ENCODE measurements at regions not wholly inside any gene's neighbourhood (a gene's known extent, or its start where the extent isn't known, plus 50 kb on each side); places are given as distances from the start of the nearest gene placed in this dataset.
"Not testable (repeated sequence)": the region's sequence is repeated elsewhere in the genome, so short reads cannot be mapped to it uniquely, and the experiment has no call there.

DNA sequence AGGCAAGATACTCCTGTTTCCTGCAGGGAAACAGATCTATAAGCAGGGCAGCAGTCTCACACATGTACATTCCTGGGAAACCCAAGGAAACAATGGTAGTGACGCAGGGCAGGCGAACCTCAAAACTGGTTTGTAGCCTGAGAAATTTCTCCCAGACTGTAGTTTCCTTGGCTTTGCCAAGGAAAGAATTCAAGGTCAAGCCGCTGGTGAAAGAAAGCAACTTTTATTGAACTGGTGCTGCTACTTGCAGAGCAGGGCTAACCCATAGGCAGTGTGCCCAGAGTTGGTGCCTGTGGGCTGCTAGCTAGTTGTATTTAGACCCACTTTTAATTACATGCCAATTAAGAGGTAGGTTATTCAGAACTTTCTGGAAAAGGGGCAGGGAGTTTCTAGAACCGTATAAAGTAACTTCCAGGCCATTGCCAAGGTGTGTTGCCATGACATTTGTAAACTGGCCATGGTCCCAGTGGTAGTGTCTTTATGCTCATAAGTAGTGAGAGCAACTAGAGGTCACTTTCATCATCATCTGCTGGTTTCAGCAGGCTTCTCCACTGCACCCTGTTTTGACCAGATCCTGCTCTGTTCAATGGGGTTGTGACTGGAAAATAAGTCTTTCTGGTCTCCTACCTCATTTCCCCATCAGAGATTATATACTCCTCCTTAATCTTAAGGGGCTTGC is 89.7 kb downstream of the PPIAL4C start:
- H3K9me3 Mint-ChIP-seq = not testable (repeated sequence)

DNA sequence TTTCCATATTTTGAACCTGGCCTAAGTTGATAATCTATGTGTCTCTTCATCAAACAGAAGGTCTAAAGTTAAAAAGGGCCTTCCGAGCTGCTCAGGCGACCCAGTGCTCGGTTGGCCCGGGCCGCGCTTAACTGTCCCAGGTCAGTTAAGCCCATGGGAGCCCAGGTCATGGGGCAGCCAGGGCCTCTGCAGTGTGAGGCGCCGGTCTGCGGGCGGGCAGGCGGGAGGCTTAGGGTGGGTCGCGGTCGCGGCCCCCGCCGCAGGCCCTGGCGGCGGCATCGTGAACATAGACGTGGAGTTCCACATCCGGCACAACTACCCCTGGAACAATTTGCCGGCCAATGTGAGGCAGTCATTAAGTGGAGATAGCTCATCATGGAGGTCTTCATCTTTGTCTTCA is 91.3 kb downstream of the PPIAL4C start:
- H3K36me3 ChIP-seq (ENCODE audit: control insufficient read depth in 2 of 2, extremely low read depth in 1 of 2, insufficient read depth in 1 of 2, low read length in 1 of 2); H3K36me3 Mint-ChIP-seq; H3K27me3 Mint-ChIP-seq; CTCF ChIA-PET; H3K4me3 Mint-ChIP-seq; H3K4me1 Mint-ChIP-seq; H3K4me1 ChIP-seq (ENCODE audit: control insufficient read depth in 1 of 2, extremely low read depth in 1 of 2, insufficient read depth in 2 of 2, low read length in 2 of 2); DNase-seq; POLR2A ChIA-PET; H3K9me3 ChIP-seq; H3K27ac ChIP-seq (ENCODE audit: low read length); H3K27me3 ChIP-seq (replicated peaks in 1 of 2; ENCODE audit: control insufficient read depth in 2 of 2, extremely low read depth in 1 of 2, insufficient read depth in 2 of 2, low read length in 1 of 2); H3K9me3 Mint-ChIP-seq; ATAC-seq (replicated peaks in 1 of 4); H3K4me3 ChIP-seq (ENCODE audit: control insufficient read depth in 1 of 2, extremely low read depth in 1 of 2, low read length in 1 of 2); H3K27ac Mint-ChIP-seq: not testable (repeated sequence)
- WGBS (ENCODE audit: insufficient coverage) = no CpG with 5 or more reads among the region's 23 CpGs

More for the DNA sequence above, 89.7 kb downstream of the PPIAL4C start:
- H3K4me3 ChIP-seq (ENCODE audit: control insufficient read depth in 1 of 2, extremely low read depth in 1 of 2, low read length in 1 of 2); H3K36me3 Mint-ChIP-seq; H3K9me3 ChIP-seq; H3K36me3 ChIP-seq (ENCODE audit: control insufficient read depth in 2 of 2, extremely low read depth in 1 of 2, insufficient read depth in 1 of 2, low read length in 1 of 2); H3K4me1 ChIP-seq (ENCODE audit: control insufficient read depth in 1 of 2, extremely low read depth in 1 of 2, insufficient read depth in 2 of 2, low read length in 2 of 2); CTCF ChIA-PET; H3K27me3 Mint-ChIP-seq; ATAC-seq (replicated peaks in 1 of 4); H3K4me1 Mint-ChIP-seq; POLR2A ChIA-PET; H3K27ac ChIP-seq (ENCODE audit: low read length); DNase-seq; H3K27ac Mint-ChIP-seq; H3K27me3 ChIP-seq (replicated peaks in 1 of 2; ENCODE audit: control insufficient read depth in 2 of 2, extremely low read depth in 1 of 2, insufficient read depth in 2 of 2, low read length in 1 of 2); H3K4me3 Mint-ChIP-seq: not testable (repeated sequence)
- WGBS (ENCODE audit: insufficient coverage) = no CpG with 5 or more reads among the region's 4 CpGs

GRCh38 chr1:149677359-149677758 is 93.7 kb downstream of the PPIAL4C start:
- H3K9me3 ChIP-seq; H3K27ac Mint-ChIP-seq; H3K27ac ChIP-seq (ENCODE audit: low read length); H3K27me3 ChIP-seq (replicated peaks in 1 of 2; ENCODE audit: control insufficient read depth in 2 of 2, extremely low read depth in 1 of 2, insufficient read depth in 2 of 2, low read length in 1 of 2); H3K4me3 ChIP-seq (ENCODE audit: control insufficient read depth in 1 of 2, extremely low read depth in 1 of 2, low read length in 1 of 2); H3K9me3 Mint-ChIP-seq; DNase-seq; POLR2A ChIA-PET; H3K4me1 ChIP-seq (ENCODE audit: control insufficient read depth in 1 of 2, extremely low read depth in 1 of 2, insufficient read depth in 2 of 2, low read length in 2 of 2); H3K36me3 ChIP-seq (ENCODE audit: control insufficient read depth in 2 of 2, extremely low read depth in 1 of 2, insufficient read depth in 1 of 2, low read length in 1 of 2); CTCF ChIA-PET; H3K4me3 Mint-ChIP-seq; ATAC-seq (replicated peaks in 1 of 4); H3K27me3 Mint-ChIP-seq; H3K36me3 Mint-ChIP-seq; H3K4me1 Mint-ChIP-seq: not testable (repeated sequence)
- WGBS (ENCODE audit: insufficient coverage) = 100% methylated on average over 2 of the region's 5 CpGs

- H3K27ac Mint-ChIP-seq; H3K36me3 Mint-ChIP-seq; H3K9me3 Mint-ChIP-seq; H3K27me3 ChIP-seq (replicated peaks in 1 of 2; ENCODE audit: control insufficient read depth in 2 of 2, extremely low read depth in 1 of 2, insufficient read depth in 2 of 2, low read length in 1 of 2); DNase-seq; H3K4me3 Mint-ChIP-seq; H3K4me3 ChIP-seq (ENCODE audit: control insufficient read depth in 1 of 2, extremely low read depth in 1 of 2, low read length in 1 of 2); H3K4me1 Mint-ChIP-seq; H3K4me1 ChIP-seq (ENCODE audit: control insufficient read depth in 1 of 2, extremely low read depth in 1 of 2, insufficient read depth in 2 of 2, low read length in 2 of 2); H3K9me3 ChIP-seq; H3K27ac ChIP-seq (ENCODE audit: low read length); H3K36me3 ChIP-seq (ENCODE audit: control insufficient read depth in 2 of 2, extremely low read depth in 1 of 2, insufficient read depth in 1 of 2, low read length in 1 of 2); POLR2A ChIA-PET; H3K27me3 Mint-ChIP-seq; CTCF ChIA-PET: not testable (repeated sequence)
- WGBS (ENCODE audit: insufficient coverage) = no CpG with 5 or more reads among the region's 3 CpGs
- peak; percentile 84 to 99 (median 96) for ATAC-seq (replicated peaks in 1 of 4)
Observed at GRCh38 chr1:149686593-149687238, 95.8 kb upstream of the FCGR1A start.

- not testable (repeated sequence) for H3K36me3 Mint-ChIP-seq, H3K27me3 Mint-ChIP-seq, H3K9me3 ChIP-seq
Observed at GRCh38 chr1:149691399-149691798, 91.1 kb upstream of the FCGR1A start.

DNA sequence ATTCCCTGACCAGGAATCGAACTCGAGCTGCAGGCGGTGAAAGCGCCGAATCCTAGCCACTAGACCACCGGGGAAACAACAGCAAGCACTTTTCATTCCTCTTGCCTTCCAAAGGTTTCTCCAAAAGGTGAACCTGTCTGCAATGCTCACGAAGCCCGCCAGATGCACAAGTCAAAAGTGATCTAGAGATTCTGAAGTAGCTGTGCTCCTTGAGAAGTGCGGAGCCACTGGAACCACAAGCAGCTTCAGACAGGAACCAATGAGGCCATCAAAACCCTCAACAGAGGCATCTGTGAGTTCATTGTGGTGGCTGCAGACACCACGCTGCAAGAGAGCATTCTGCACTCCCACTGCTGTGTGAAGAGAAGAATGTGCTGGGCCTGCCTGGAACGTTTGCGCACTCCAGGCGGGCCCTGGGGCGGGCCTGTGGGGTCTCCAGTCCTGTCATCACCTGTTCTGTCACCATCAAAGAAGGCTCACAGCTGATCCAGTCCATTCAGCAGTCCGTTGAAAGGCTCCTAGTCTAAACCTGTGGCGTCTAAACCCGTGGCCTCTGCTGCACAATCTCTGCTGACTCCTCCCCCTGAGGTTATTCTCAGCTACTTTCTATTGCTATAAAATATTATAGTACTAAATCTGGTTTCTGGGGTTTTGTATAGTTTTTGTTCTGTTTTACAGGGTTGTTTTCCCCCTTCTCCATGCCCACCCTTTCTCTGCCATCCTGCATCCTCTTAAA is 89.5 kb upstream of the FCGR1A start:
- H3K4me3 ChIP-seq (ENCODE audit: control insufficient read depth in 1 of 2, extremely low read depth in 1 of 2, low read length in 1 of 2); H3K27ac ChIP-seq (ENCODE audit: low read length); POLR2A ChIA-PET; CTCF ChIA-PET; H3K9me3 ChIP-seq; H3K36me3 Mint-ChIP-seq; H3K9me3 Mint-ChIP-seq; H3K27me3 Mint-ChIP-seq; H3K36me3 ChIP-seq (ENCODE audit: control insufficient read depth in 2 of 2, extremely low read depth in 1 of 2, insufficient read depth in 1 of 2, low read length in 1 of 2); H3K27me3 ChIP-seq (replicated peaks in 1 of 2; ENCODE audit: control insufficient read depth in 2 of 2, extremely low read depth in 1 of 2, insufficient read depth in 2 of 2, low read length in 1 of 2): not testable (repeated sequence)
- peak in 33 of 35 experiments; percentile 2 to 51 (median 29) for DNase-seq
- H3K27ac Mint-ChIP-seq = peak overlapping the region in 1 of 2 donors; percentile 16
- ATAC-seq (replicated peaks in 1 of 4) = peak; percentile 79 to 96 (median 84)
- no CpG with 5 or more reads among the region's 17 CpGs for WGBS (ENCODE audit: insufficient coverage)
- peaks cover 4 to 12% (median 12%) of the 10 kb centered on the region in 3 donors for H3K4me1 Mint-ChIP-seq
- peak overlapping the region in 1 of 3 donors; percentile 36 for H3K4me3 Mint-ChIP-seq
- H3K4me1 ChIP-seq (ENCODE audit: control insufficient read depth in 1 of 2, extremely low read depth in 1 of 2, insufficient read depth in 2 of 2, low read length in 2 of 2) = peaks cover 3 to 15% of the 10 kb centered on the region in 2 experiments

More at GRCh38 chr1:149691399-149691798, 91.1 kb upstream of the FCGR1A start:
- peaks cover 4 to 12% (median 12%) of the 10 kb centered on the region in 3 donors for H3K4me1 Mint-ChIP-seq
- H3K27me3 ChIP-seq (replicated peaks in 1 of 2; ENCODE audit: control insufficient read depth in 2 of 2, extremely low read depth in 1 of 2, insufficient read depth in 2 of 2, low read length in 1 of 2); POLR2A ChIA-PET; H3K4me3 Mint-ChIP-seq; H3K9me3 Mint-ChIP-seq; H3K36me3 ChIP-seq (ENCODE audit: control insufficient read depth in 2 of 2, extremely low read depth in 1 of 2, insufficient read depth in 1 of 2, low read length in 1 of 2); H3K27ac ChIP-seq (ENCODE audit: low read length); CTCF ChIA-PET; H3K4me3 ChIP-seq (ENCODE audit: control insufficient read depth in 1 of 2, extremely low read depth in 1 of 2, low read length in 1 of 2); ATAC-seq (replicated peaks in 1 of 4); H3K27ac Mint-ChIP-seq; DNase-seq: not testable (repeated sequence)
- peaks cover 3 to 15% of the 10 kb centered on the region in 2 experiments for H3K4me1 ChIP-seq (ENCODE audit: control insufficient read depth in 1 of 2, extremely low read depth in 1 of 2, insufficient read depth in 2 of 2, low read length in 2 of 2)
- WGBS (ENCODE audit: insufficient coverage) = 67% methylated on average over 1 of the region's 6 CpGs

Measured in T-cell (primary cell).